ENCODE measurements at regions not wholly inside any gene's neighbourhood (a gene's known extent, or its start where the extent isn't known, plus 50 kb on each side); places are given as distances from the start of the nearest gene placed in this dataset.

GRCh38 chr9:28735738-28736342, 1162.6 kb upstream of the C9orf72 start:
- intact Hi-C loops (cut with DNase I) = no loop called here
- TF ChIP-seq POLR2A (IDR thresholded peaks at IDR 0.05) = no peak
- no peak for TF ChIP-seq CTCF (IDR thresholded peaks at IDR 0.05)
- TF ChIP-seq POLR2AphosphoS5 (IDR thresholded peaks at IDR 0.05) = no peak
- TF ChIP-seq EP300 (IDR thresholded peaks at IDR 0.05) = no peak
- WGBS, 2 donors = 22 to 54% methylated on average over 1 of the region's 1 CpG
- Histone ChIP-seq H3K36me3 (no peaks in the 10 kb centered on the region), H3K4me3 (no peak overlapping the region), H3K27me3 (no peaks in the 10 kb centered on the region), H3K9me3 (no peaks in the 10 kb centered on the region), H3K4me1 (no peaks in the 10 kb centered on the region), H3K27ac (no peak overlapping the region)
- no peak for DNase-seq

DNA sequence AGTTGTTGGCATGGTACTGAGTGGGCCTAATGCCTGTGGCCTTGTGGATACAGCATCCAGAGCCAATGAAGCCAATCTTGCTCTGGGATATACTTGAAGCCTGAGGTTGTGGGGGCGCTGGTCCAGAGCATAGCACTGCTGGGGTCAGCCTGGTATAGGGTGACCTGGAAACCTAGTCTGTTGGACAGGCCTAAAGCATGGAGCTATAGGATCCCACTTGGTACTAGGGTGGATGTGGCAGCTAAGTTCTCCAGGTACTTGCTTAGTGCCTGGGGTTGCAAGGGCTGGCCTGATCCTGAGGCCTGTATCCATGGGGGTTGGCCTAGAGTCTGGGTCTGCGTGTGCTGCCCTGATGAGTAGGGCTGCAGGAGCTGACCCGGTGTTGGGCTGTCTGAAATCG, 1168.2 kb upstream of the C9orf72 start:
- no peak overlapping the region for H3K27ac ChIP-seq
- H3K36me3 ChIP-seq = no peaks in the 10 kb centered on the region
- no peaks in the 10 kb centered on the region for H3K4me1 ChIP-seq
- H3K4me3 ChIP-seq = no peak overlapping the region
- TF ChIP-seq EP300 (IDR thresholded peaks at IDR 0.05) (no peak), POLR2AphosphoS5 (IDR thresholded peaks at IDR 0.05) (no peak), CTCF (IDR thresholded peaks at IDR 0.05) (no peak), POLR2A (IDR thresholded peaks at IDR 0.05) (no peak)
- WGBS, 2 donors = 79 to 85% methylated on average over 4 of the region's 4 CpGs
- no peak for DNase-seq
- H3K9me3 ChIP-seq = peaks cover 0 to 1% (median 0%) of the 10 kb centered on the region in 4 donors
- intact Hi-C loops (cut with DNase I) = no loop called here
- H3K27me3 ChIP-seq = no peaks in the 10 kb centered on the region

- Histone ChIP-seq H3K27ac (no peak overlapping the region), H3K9me3 (peaks cover 0 to 1% (median 0%) of the 10 kb centered on the region in 4 donors), H3K36me3 (no peaks in the 10 kb centered on the region), H3K4me1 (no peaks in the 10 kb centered on the region), H3K27me3 (no peaks in the 10 kb centered on the region), H3K4me3 (no peak overlapping the region)
- intact Hi-C loops (cut with DNase I) = no loop called here
- TF ChIP-seq EP300 (IDR thresholded peaks at IDR 0.05) (no peak), CTCF (IDR thresholded peaks at IDR 0.05) (no peak), POLR2A (IDR thresholded peaks at IDR 0.05) (no peak), POLR2AphosphoS5 (IDR thresholded peaks at IDR 0.05) (no peak)
- DNase-seq = no peak
- 74 to 79% methylated on average over 10 of the region's 10 CpGs for WGBS, 2 donors
These were observed 1174.2 kb upstream of the C9orf72 start for GRCh38 chr9:28747351-28747985.

GRCh38 chr9:28750136-28750535, 1176.9 kb upstream of the C9orf72 start:
- H3K27me3 ChIP-seq = no peaks in the 10 kb centered on the region
- H3K9me3 ChIP-seq = no peaks in the 10 kb centered on the region
- H3K36me3 ChIP-seq = no peaks in the 10 kb centered on the region
- no peak overlapping the region for H3K4me3 ChIP-seq
- TF ChIP-seq CTCF (IDR thresholded peaks at IDR 0.05) (no peak), POLR2A (IDR thresholded peaks at IDR 0.05) (no peak), EP300 (IDR thresholded peaks at IDR 0.05) (no peak), POLR2AphosphoS5 (IDR thresholded peaks at IDR 0.05) (no peak)
- 88 to 92% methylated on average over 2 of the region's 2 CpGs for WGBS, 2 donors
- no peak overlapping the region for H3K27ac ChIP-seq
- intact Hi-C loops (cut with DNase I) = no loop called here
- H3K4me1 ChIP-seq = peaks cover 0 to 10% (median 8%) of the 10 kb centered on the region in 4 donors
- DNase-seq = no peak

All from sigmoid colon (tissue), 6 donors.